Mucosa of descending colon (tissue), 3 donors: ENCODE measurements at regions not wholly inside any gene's neighbourhood (a gene's known extent, or its start where the extent isn't known, plus 50 kb on each side); places are given as distances from the start of the nearest gene placed in this dataset.
"Not testable (repeated sequence)": the region's sequence is repeated elsewhere in the genome, so short reads cannot be mapped to it uniquely, and the experiment has no call there.

Experiments used
- ATAC-seq: fragments of 200-7000 bp; cut with Tn5 transposase; one replicate; pipeline ENCODE4 v1.9.1; 2020; ENCODE audit warnings: mild to moderate bottlenecking, moderate library complexity
- DNase-seq, 3 donors: peaks; one replicate each; pipeline ENCODE4 v3.0.0-alpha.2; 2020
- H3K36me3 ChIP-seq: fragments of 200-600 bp; one replicate; pipeline ENCODE4 v1.8.0; 2021; ENCODE audit warnings: low read depth, mild to moderate bottlenecking
- H3K4me1 ChIP-seq: fragments of 200-600 bp; one replicate; pipeline ENCODE4 v1.8.0; 2021; ENCODE audit warnings: low read depth, mild to moderate bottlenecking
- H3K4me3 ChIP-seq: fragments of 200-600 bp; one replicate; pipeline ENCODE4 v1.8.0; 2021; ENCODE audit warnings: mild to moderate bottlenecking
- H3K9me3 ChIP-seq: fragments of 200-600 bp; one replicate; pipeline ENCODE4 v1.8.0; 2021; ENCODE audit warnings: mild to moderate bottlenecking
- CTCF ChIP-seq: fragments of 200-600 bp; IDR thresholded peaks from one replicate; pipeline ENCODE4 v1.8.0; 2022; ENCODE audit warnings: antibody characterized with exemption, mild to moderate bottlenecking
- intact Hi-C, 2 donors: fragments of 100-400 bp; cut with DNase I in 1 of 2; cut with micrococcal nuclease in 1 of 2; formaldehyde crosslinking; loops; one replicate each; pipeline versions ENCODE4 v1.11.0 to v1.11.1; 2022; cut with DNase I, micrococcal nuclease
- donor health status: DM: no; HTN: no; CAD: no; lungs with moderate emphysema.
- donor health status: DM: no; HTN: no; CAD: no.
- donor health status: DM: no; HTN: yes; CAD: no.

- Histone ChIP-seq H3K36me3 (no peaks in the 10 kb centered on the region), H3K4me1 (no peaks in the 10 kb centered on the region), H3K4me3 (no peak overlapping the region), H3K9me3 (no peaks in the 10 kb centered on the region)
- DNase-seq (no peak), ATAC-seq (no peak)
- intact Hi-C loops = no loop called here
- no peak for TF ChIP-seq CTCF
Measured at GRCh38 chr4:154029171-154029570, 240.3 kb upstream of the SFRP2 start.

- no peaks in the 10 kb centered on the region for H3K4me1 ChIP-seq
- DNase-seq (no peak), ATAC-seq (no peak)
- TF ChIP-seq CTCF = no peak
- intact Hi-C loops = no loop called here
- H3K4me3 ChIP-seq = no peak overlapping the region
- no peaks in the 10 kb centered on the region for H3K36me3 ChIP-seq
- H3K9me3 ChIP-seq = no peaks in the 10 kb centered on the region
Measured at GRCh38 chr4:154025110-154025509, 236.2 kb upstream of the SFRP2 start.

- ATAC-seq (no peak), DNase-seq (no peak)
- Histone ChIP-seq H3K9me3 (no peaks in the 10 kb centered on the region), H3K36me3 (no peaks in the 10 kb centered on the region), H3K4me3 (no peak overlapping the region), H3K4me1 (no peaks in the 10 kb centered on the region)
- intact Hi-C loops = no loop called here
- no peak for TF ChIP-seq CTCF
Measured at GRCh38 chr4:154024097-154024694, 235.3 kb upstream of the SFRP2 start.

- H3K4me3 ChIP-seq, H3K4me1 ChIP-seq, ATAC-seq, H3K9me3 ChIP-seq, H3K36me3 ChIP-seq, DNase-seq, intact Hi-C loops: not testable (repeated sequence)
Measured at GRCh38 chr4:154023671-154024070, 234.8 kb upstream of the SFRP2 start.

- Histone ChIP-seq H3K4me1 (no peaks in the 10 kb centered on the region), H3K4me3 (no peak overlapping the region), H3K36me3 (no peaks in the 10 kb centered on the region), H3K9me3 (no peaks in the 10 kb centered on the region)
- TF ChIP-seq CTCF = no peak
- ATAC-seq (no peak), DNase-seq (no peak)
- intact Hi-C loops = no loop called here
Measured at GRCh38 chr4:154019811-154020210, 230.9 kb upstream of the SFRP2 start.

GRCh38 chr4:154018659-154019058 lies 229.8 kb upstream of the SFRP2 start:
- DNase-seq (no peak), ATAC-seq (no peak)
- TF ChIP-seq CTCF = no peak
- H3K4me3 ChIP-seq = no peak overlapping the region
- no peaks in the 10 kb centered on the region for H3K36me3 ChIP-seq
- H3K4me1 ChIP-seq = no peaks in the 10 kb centered on the region
- no peaks in the 10 kb centered on the region for H3K9me3 ChIP-seq
- intact Hi-C loops = no loop called here
